Epithelial cell of prostate (primary cell): ENCODE measurements at regions not wholly inside any gene's neighbourhood (a gene's known extent, or its start where the extent isn't known, plus 50 kb on each side); places are given as distances from the start of the nearest gene placed in this dataset.

Experiments
- DNase-seq: peaks from one replicate; pipeline ENCODE4 v3.0.0-alpha.2; 2011; ENCODE audit warnings: low read depth, low spot score
- H3K27ac ChIP-seq: fragments of 450-650 bp; 2 replicates; pipeline ENCODE4 v1.5.1; 2017; ENCODE audit warnings: mild to moderate bottlenecking

DNA sequence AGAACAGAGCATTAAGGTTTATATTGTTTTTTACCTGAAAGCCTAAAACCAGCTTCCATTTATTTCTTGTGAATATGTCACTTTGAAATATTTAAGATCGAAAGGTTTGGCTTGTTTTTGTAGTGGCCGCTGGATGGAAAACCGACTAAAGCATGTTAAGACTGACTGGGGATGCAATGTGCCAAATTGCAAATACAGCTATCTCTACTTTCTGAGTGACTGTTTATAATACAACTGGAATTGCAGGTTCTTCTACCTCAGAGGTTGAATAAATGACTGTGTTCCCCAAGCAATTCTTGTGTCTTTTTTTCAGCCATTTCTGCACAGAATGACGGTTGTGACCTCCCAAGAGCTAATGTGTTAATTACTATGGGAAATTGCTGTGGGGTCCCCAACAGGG, 50.0 kb upstream of the TMTC4 start:
- no peak overlapping the region for H3K27ac ChIP-seq
- DNase-seq, result no peak
